NCI-H748 (cell line): ENCODE measurements at regions not wholly inside any gene's neighbourhood (a gene's known extent, or its start where the extent isn't known, plus 50 kb on each side); places are given as distances from the start of the nearest gene placed in this dataset.
"Not testable (repeated sequence)": the region's sequence is repeated elsewhere in the genome, so short reads cannot be mapped to it uniquely, and the experiment has no call there.

Experiments used
- DNase-seq: peaks from one replicate; lab custom pipeline; 2025; ENCODE audit not compliant: unreplicated experiment; lab: John Stamatoyannopoulos, UW

DNA sequence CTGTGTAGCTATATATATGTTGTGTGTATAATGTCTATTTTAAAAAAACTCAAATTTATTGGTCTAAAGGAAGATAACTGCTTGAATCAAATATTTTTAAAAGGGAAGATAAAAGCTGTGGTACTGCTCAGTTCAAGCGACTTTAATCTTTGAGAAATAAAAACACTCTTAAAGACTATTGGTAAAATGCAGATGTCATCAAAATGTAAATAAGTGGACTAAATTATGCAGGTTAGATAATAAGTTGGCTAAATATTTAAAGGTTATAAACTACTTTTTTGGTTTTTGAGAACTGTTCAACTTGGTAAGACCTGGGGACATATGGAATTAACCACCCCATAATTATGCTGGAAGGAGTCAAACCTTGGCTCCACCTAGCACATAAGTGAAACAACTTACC, 144.7 kb upstream of the ITM2A start:
- no peak for DNase-seq

DNA sequence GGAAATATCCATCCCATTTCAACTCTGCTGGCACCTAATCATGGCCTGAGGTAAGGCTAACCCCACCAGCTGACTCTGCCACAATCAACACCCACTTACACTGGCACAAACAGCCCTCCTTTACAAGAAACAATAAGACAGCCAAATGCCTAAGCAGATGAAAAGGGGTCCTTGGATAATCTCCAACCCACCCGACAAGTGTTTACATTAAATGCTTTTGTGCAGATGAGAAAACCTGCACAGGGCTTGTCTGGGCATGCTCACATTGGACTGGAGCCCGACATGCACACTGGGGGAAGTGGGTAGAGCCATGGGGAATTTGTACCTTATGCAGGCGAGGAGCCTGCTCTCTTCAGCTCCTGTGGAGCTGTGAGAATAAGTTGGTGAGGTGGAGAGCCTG, 138.9 kb upstream of the ITM2A start:
- DNase-seq: no peak

DNA sequence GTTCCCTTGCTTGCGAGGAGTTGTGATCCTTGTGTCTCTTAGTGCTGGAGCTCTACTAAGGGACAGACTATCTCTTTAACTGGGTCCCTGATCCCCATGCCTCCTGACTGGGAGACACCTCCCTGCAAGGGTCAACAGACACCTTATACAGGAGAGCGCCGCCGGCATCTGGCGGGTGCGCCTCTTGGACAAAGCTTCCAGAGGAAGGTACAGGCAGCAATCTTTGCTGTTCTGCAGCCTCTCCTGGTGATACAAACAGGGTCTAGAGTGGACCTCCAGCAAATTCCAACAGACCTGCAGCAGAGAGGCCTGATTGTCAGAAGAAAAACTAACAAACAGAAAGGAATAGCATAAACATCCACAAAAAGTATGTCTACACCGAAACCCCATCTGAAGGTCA, 115.6 kb upstream of the ITM2A start:
- no peak for DNase-seq

DNA sequence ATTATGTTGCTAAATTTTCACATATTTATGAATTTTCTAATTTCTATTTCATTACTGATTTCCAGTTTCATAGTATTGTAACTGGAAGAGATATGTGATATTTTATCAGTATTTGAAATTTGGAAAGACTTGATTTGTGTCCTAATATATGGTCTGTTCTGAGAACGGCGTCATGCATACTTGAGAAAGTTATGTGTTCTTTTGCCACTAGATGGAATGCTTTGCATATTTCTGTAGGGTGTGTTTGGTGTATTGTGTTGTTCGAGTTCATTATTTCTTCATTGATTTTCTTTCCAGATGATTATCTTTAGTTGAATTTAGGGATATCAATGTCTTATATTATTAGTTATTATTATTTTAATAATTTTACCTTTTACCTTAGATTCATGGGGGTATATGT, 110.6 kb upstream of the ITM2A start:
- DNase-seq: no peak

DNA sequence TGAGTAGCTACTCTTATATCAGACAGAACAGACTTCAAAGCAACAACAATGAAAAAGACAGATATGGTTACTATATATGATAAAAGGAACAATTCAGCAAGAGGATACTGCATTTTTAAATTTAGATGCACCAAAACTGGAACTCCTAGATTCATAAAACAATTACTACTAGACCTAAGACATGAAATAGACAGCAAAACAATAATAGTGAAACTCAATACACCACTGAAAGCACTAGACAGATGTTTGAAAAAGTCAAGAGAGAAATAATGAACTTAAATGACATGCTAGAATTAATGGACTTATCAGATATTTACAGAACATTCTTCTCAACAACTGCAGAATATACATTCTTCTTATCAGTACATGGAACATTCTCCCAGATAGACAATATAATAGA, 99.5 kb upstream of the ITM2A start:
- DNase-seq: no peak

GRCh38 chrX:79462458-79462857, 95.3 kb upstream of the ITM2A start:
- DNase-seq: no peak

GRCh38 chrX:79456593-79456992, 89.5 kb upstream of the ITM2A start:
- DNase-seq: not testable (repeated sequence)

DNA sequence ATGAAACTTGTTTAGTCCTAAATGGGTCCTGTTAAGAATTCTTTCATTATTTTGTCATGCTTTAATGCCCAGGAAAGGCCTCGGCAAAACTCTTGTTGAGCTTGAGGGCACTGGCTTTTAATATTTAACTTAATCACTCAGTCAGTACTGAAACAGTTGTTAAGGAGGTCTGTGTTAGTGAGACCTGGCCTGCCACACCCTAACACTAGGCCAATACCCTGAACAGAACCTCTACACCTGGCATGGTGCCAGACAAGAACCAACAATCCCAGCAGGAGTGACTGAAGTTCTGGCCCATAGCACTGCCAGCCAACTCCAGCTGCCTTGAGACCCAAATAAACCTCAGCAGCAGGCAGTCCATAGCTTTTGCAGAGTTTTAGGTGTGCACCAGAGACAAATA, 85.7 kb upstream of the ITM2A start:
- DNase-seq: no peak

DNA sequence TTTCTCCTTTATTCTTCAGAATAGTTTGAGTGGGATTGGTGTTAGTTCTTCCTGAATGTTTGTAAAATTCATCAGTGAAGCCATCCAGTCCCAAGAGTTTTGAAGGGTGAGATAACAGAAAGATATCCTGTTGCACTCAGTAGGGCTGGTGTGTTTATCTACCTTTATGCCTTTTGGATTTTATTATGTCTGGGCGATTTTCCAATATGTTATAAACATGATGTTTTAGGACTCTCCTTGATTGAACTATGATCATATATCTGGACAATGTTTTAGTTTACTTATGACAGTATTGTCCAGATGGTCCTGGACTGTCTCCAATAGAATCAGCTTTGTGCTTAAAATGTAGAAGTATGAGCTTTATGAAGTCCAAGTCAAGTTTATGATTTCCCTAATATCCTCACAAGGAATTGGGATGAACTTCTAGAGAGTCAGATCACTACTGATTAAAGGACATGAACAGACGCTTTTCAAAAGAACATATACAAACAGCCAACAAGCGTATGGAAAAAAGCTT, 77.6 kb upstream of the ITM2A start:
- no peak for DNase-seq

DNA sequence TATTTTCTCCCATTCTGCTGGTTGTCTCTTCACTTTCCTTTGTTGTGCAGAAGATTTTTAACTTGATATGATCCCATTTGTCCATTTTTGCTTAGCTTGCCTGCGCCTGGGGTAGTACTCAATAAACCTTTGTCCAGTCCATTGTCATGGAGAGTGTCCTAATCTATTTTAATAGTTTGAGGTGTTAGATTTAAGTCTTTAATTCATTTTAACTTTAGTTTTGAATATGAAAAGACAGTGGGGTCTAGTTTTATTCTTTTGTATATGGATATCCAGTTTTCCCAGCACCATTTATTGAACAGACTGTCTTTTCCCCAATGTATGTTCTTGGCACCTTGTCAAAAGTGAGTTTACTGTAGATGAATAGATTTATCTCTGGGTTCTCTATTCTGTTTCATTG, 76.0 kb upstream of the ITM2A start:
- DNase-seq: no peak

DNA sequence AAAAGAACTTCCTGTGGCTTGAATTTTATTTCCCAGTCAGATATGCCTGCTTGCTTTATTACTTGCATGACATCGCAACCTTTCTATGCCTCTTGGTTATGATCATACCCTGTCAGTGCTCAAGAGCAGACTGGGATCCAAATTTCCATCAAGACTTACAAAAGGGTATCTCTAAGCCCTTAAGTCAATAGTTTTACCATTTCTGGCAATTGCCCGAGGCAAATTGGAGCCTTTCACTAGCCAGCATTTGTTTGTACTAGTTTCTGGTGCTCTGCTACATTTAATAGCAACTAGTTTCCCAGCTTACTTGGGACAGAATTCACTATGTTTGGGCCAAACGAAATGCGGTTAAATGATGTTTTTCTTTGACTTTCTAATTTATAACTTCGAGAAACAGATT, 73.2 kb upstream of the ITM2A start:
- DNase-seq: no peak
